GM23338 (cell line): ENCODE measurements at regions not wholly inside any gene's neighbourhood (a gene's known extent, or its start where the extent isn't known, plus 50 kb on each side); places are given as distances from the start of the nearest gene placed in this dataset.

Experiments
- ATAC-seq: fragments of 200-7000 bp; cut with Tn5 transposase; 3 replicates; pipeline ENCODE4 v1.9.1; 2020
- DNase-seq: peaks from one replicate; pipeline ENCODE4 v3.0.0-alpha.2; 2015; ENCODE audit warnings: low spot score
- H2AFZ ChIP-seq: fragments of 200-600 bp; sonication (generic); 2 replicates; pipeline ENCODE4 v1.8.0; 2016; ENCODE audit warnings: antibody characterized with exemption, mild to moderate bottlenecking, moderate library complexity
- H3F3A ChIP-seq: fragments of 200-600 bp; sonication (generic); replicated peaks from 2 replicates; pipeline ENCODE4 v1.8.0; 2017; ENCODE audit warnings: antibody characterized with exemption, mixed run types, low read depth
- H3K27ac ChIP-seq: fragments of 200-600 bp; sonication (generic); 2 replicates; pipeline ENCODE4 v1.6.1; 2016; ENCODE audit warnings: low read depth
- H3K27me3 ChIP-seq: fragments of 200-600 bp; sonication (generic); 2 replicates; pipeline ENCODE4 v1.8.0; 2016; ENCODE audit warnings: mild to moderate bottlenecking, mixed run types, moderate library complexity; ENCODE audit not compliant: insufficient read depth
- H3K36me3 ChIP-seq: fragments of 200-600 bp; sonication (generic); 2 replicates; pipeline ENCODE4 v1.8.0; 2016; ENCODE audit warnings: mild to moderate bottlenecking; ENCODE audit not compliant: insufficient read depth
- H3K4me1 ChIP-seq: fragments of 200-600 bp; sonication (generic); 2 replicates; pipeline ENCODE4 v1.8.0; 2016; ENCODE audit warnings: mild to moderate bottlenecking, moderate library complexity; ENCODE audit not compliant: insufficient read depth
- H3K4me2 ChIP-seq: fragments of 200-600 bp; sonication (generic); 2 replicates; pipeline ENCODE4 v1.7.1; 2017; ENCODE audit warnings: mixed run types
- H3K4me3 ChIP-seq: fragments of 200-600 bp; sonication (generic); 2 replicates; pipeline ENCODE4 v1.6.1; 2016; ENCODE audit warnings: mixed run types
- H3K79me2 ChIP-seq: fragments of 200-600 bp; sonication (generic); replicated peaks from 2 replicates; pipeline ENCODE4 v1.8.0; 2017; ENCODE audit warnings: mild to moderate bottlenecking; ENCODE audit not compliant: insufficient read depth
- H3K9me2 ChIP-seq: fragments of 200-600 bp; sonication (generic); 2 replicates; pipeline ENCODE4 v1.8.0; 2017; ENCODE audit not compliant: insufficient read depth
- H4K20me1 ChIP-seq: fragments of 200-600 bp; sonication (generic); replicated peaks from 2 replicates; pipeline ENCODE4 v1.8.0; 2017; ENCODE audit warnings: mild to moderate bottlenecking; ENCODE audit not compliant: insufficient read depth
- H3K27ac Mint-ChIP-seq: 2 replicates; pipeline ENCODE4 v1.8.0; 2020; ENCODE audit warnings: inconsistent platforms, mild to moderate bottlenecking, moderate library complexity, mixed read lengths
- H3K27me3 Mint-ChIP-seq: 3 replicates; pipeline ENCODE4 v1.8.0; 2022; ENCODE audit warnings: low read depth, mild to moderate bottlenecking, moderate library complexity, mixed read lengths, inconsistent platforms; ENCODE audit not compliant: insufficient read depth, poor library complexity
- H3K36me3 Mint-ChIP-seq: 3 replicates; pipeline ENCODE4 v1.8.0; 2021; ENCODE audit warnings: low read depth, mild to moderate bottlenecking, inconsistent platforms, moderate library complexity, mixed read lengths
- H3K4me1 Mint-ChIP-seq: 3 replicates; pipeline ENCODE4 v1.8.0; 2020; ENCODE audit warnings: mild to moderate bottlenecking, inconsistent platforms, mixed read lengths
- H3K4me3 Mint-ChIP-seq: 3 replicates; pipeline ENCODE4 v1.8.0; 2021; ENCODE audit warnings: moderate library complexity, mild to moderate bottlenecking, inconsistent platforms, mixed read lengths
- H3K9me3 Mint-ChIP-seq: 3 replicates; pipeline ENCODE4 v1.8.0; 2020; ENCODE audit warnings: moderate library complexity, mild to moderate bottlenecking, inconsistent platforms, mixed read lengths
- CREB1 ChIP-seq: fragments of 250-450 bp; sonication (Bioruptor Pico); IDR thresholded peaks from 2 replicates; pipeline ENCODE4 v1.5.0; 2020; ENCODE audit warnings: low read depth, mild to moderate bottlenecking, moderate library complexity
- CTCF ChIP-seq, 2 experiments: fragments of 200-600 bp in 1 of 2; sonication (generic) in 1 of 2; conservative IDR thresholded peaks; 2 replicates each; pipeline versions ENCODE4 v1.5.1 to v1.6.1; 2016 to 2017; ENCODE audit warnings: antibody characterized with exemption in 2 of 2, low read depth in 2 of 2, mild to moderate bottlenecking in 2 of 2, moderate library complexity in 1 of 2
- ETS1 ChIP-seq: IDR thresholded peaks from 2 replicates; pipeline ENCODE4 v1.6.1; 2016; ENCODE audit warnings: antibody characterized with exemption
- EZH2 ChIP-seq: fragments of 200-600 bp; sonication (generic); IDR thresholded peaks from one replicate; pipeline ENCODE4 v1.8.0; 2017; ENCODE audit warnings: antibody characterized with exemption, mild to moderate bottlenecking, low read depth; ENCODE audit not compliant: unreplicated experiment
- EZH2phosphoT487 ChIP-seq: fragments of 200-600 bp; sonication (generic); IDR thresholded peaks from one replicate; pipeline ENCODE4 v1.8.1; 2018; ENCODE audit warnings: antibody characterized with exemption; ENCODE audit not compliant: unreplicated experiment
- JUNB ChIP-seq: IDR thresholded peaks from one replicate; pipeline ENCODE4 v1.6.1; 2016; ENCODE audit warnings: antibody characterized with exemption; ENCODE audit not compliant: unreplicated experiment
- NANOG ChIP-seq: IDR thresholded peaks from 2 replicates; pipeline ENCODE4 v1.6.1; 2016; ENCODE audit warnings: antibody characterized with exemption, borderline replicate concordance
- POLR2AphosphoS5 ChIP-seq: IDR thresholded peaks from 2 replicates; pipeline ENCODE4 v1.6.1; 2016; ENCODE audit warnings: antibody characterized with exemption, low read depth
- REST ChIP-seq: IDR thresholded peaks from one replicate; pipeline ENCODE4 v1.6.1; 2018; ENCODE audit warnings: antibody characterized with exemption; ENCODE audit not compliant: unreplicated experiment
- STAT1 ChIP-seq: IDR thresholded peaks from one replicate; pipeline ENCODE4 v1.6.1; 2016; ENCODE audit warnings: antibody characterized with exemption; ENCODE audit not compliant: unreplicated experiment
- ZNF114 ChIP-seq: fragments of 250-450 bp; sonication (Bioruptor Pico); IDR thresholded peaks from 2 replicates; pipeline ENCODE4 v1.5.0; 2020; ENCODE audit warnings: mild to moderate bottlenecking, moderate library complexity
- ZNF331 ChIP-seq: fragments of 250-450 bp; sonication (Bioruptor Pico); IDR thresholded peaks from 2 replicates; pipeline ENCODE4 v1.5.0; 2020; ENCODE audit warnings: low read depth, mild to moderate bottlenecking, moderate library complexity
- ZNF462 ChIP-seq: fragments of 250-450 bp; sonication (Bioruptor Pico); IDR thresholded peaks from 2 replicates; pipeline ENCODE4 v1.5.0; 2020; ENCODE audit warnings: mild to moderate bottlenecking, moderate library complexity

GRCh38 chr1:96554364-96554763, 167.2 kb upstream of the PTBP2 start:
- H3K9me3 Mint-ChIP-seq: no peaks in the 10 kb centered on the region

More at GRCh38 chr1:96554364-96554763, 167.2 kb upstream of the PTBP2 start:
- no peaks in the 10 kb centered on the region for H3K27me3 ChIP-seq
- H3K27ac Mint-ChIP-seq: no peak overlapping the region
- peaks cover 25% of the 10 kb centered on the region for H3K4me1 ChIP-seq
- no peak overlapping the region for H2AFZ ChIP-seq
- no peak overlapping the region for H3K4me2 ChIP-seq
- no peaks in the 10 kb centered on the region for H4K20me1 ChIP-seq
- TF ChIP-seq EZH2 (no peak), REST (no peak), CREB1 (CRISPR knock-in tag) (no peak), ZNF462 (CRISPR knock-in tag) (no peak), ZNF331 (CRISPR knock-in tag) (no peak), JUNB (no peak), EZH2phosphoT487 (no peak), POLR2AphosphoS5 (no peak), ETS1 (no peak), STAT1 (no peak), NANOG (no peak), ZNF114 (CRISPR knock-in tag) (no peak), CTCF (conservative IDR thresholded peaks at IDR 0.05; ENCODE audit: low read depth in 2 of 2) (no peak)
- H3K27me3 Mint-ChIP-seq: peaks cover 4% of the 10 kb centered on the region
- H3K36me3 Mint-ChIP-seq: no peaks in the 10 kb centered on the region
- no peaks in the 10 kb centered on the region for H3K36me3 ChIP-seq
- no peaks in the 10 kb centered on the region for H3K79me2 ChIP-seq
- no peak for DNase-seq
- no peaks in the 10 kb centered on the region for H3F3A ChIP-seq
- no peak overlapping the region for H3K27ac ChIP-seq
- no peak overlapping the region for H3K4me3 ChIP-seq
- no peak for ATAC-seq
- no peak overlapping the region for H3K4me3 Mint-ChIP-seq
- no peaks in the 10 kb centered on the region for H3K9me2 ChIP-seq
- peaks cover 20% of the 10 kb centered on the region for H3K4me1 Mint-ChIP-seq
